HG03025 (cell line): ENCODE measurements at regions not wholly inside any gene's neighbourhood (a gene's known extent, or its start where the extent isn't known, plus 50 kb on each side); places are given as distances from the start of the nearest gene placed in this dataset.
"Not testable (repeated sequence)": the region's sequence is repeated elsewhere in the genome, so short reads cannot be mapped to it uniquely, and the experiment has no call there.

Source experiments
- ATAC-seq: cut with Tn5 transposase; IDR thresholded peaks from one replicate; pipeline ENCODE4 v1.9.1; 2021; ENCODE audit warnings: mild to moderate bottlenecking, moderate library complexity; ENCODE audit not compliant: unreplicated experiment, low FRiP score

DNA sequence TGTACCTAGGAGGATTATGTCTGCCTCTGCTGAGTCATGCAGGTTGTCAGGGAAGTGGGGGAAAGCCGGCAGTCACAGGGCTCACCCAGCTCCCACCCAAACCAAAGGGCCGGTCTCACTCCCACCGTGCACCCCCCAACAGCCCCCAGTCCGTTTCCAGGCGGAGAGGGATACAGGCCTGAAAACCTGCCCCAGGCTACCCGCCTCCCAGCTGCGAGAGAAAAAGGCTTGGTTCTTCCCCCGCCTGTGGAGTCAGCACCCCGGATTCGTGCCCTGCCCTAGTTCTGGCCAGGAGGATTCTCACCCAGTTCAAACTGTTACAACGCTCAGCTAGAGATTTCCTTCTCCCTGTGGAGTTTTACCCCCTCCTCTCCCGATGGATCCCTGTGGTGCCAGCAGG, 323.6 kb upstream of the ZFP42 start:
- not testable (repeated sequence) for ATAC-seq

DNA sequence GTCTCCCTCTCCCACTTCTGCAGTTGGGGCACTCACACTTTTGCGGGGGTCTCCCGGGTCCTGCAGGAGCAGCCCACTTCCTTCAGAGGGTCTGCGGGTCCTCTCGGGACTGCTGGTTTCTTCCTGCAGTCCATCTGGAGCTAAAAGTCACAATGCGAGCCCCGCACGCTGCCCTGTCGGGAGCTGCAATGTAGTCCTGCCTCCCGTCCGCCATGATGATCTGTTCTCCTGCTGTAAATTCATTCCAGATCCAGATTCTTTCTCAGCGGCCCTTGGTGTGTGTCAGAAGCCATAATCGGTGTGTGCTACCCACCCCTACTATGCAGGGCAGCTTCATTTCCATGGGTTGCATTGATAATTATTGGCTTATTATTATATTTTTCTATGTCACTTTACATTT, 323.0 kb upstream of the ZFP42 start:
- not testable (repeated sequence) for ATAC-seq

DNA sequence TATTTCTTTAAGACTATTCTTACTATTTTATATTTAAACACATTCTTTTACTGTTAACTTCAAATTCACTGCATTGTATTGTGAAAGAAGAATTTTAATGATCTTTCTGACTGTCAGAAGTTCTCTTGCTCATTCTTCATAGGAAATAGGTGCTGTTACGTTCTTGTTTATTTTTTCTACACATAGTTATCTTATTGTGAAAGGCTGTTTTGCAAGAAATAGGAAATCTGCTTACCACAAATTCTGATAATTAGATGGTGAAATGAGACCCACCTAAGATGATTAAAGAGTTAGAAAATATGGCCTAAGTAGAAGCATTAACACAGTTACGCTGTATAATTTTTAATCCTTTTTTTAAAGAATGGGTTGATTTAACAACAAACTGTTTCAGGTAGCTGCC, 316.1 kb upstream of the ZFP42 start:
- ATAC-seq, result no peak

- no peak for ATAC-seq
Observed at GRCh38 chr4:187685247-187685646, 310.3 kb upstream of the ZFP42 start.

GRCh38 chr4:187687697-187688096, 307.9 kb upstream of the ZFP42 start:
- ATAC-seq, result no peak

DNA sequence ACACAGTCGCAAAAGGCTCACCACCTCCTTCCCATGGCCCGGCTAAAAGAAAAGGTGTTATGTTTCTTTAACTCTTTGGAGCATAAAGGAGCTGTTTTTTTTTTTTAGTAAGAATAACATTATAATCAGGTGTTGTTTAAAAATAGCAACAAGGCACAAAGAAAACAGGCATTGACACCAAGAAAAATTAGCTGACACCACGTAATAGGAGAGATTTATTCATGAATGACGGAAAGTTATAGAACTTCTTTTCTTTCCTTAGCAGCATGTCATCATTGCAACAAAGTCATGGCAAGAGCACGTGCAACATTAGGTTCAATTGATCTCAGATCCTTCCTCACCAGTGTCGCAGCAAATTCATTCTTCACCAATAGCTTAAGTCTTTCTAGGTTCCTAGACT, 302.9 kb upstream of the ZFP42 start:
- no peak for ATAC-seq

- not testable (repeated sequence) for ATAC-seq
Observed at GRCh38 chr4:187695531-187695930, 300.0 kb upstream of the ZFP42 start.

DNA sequence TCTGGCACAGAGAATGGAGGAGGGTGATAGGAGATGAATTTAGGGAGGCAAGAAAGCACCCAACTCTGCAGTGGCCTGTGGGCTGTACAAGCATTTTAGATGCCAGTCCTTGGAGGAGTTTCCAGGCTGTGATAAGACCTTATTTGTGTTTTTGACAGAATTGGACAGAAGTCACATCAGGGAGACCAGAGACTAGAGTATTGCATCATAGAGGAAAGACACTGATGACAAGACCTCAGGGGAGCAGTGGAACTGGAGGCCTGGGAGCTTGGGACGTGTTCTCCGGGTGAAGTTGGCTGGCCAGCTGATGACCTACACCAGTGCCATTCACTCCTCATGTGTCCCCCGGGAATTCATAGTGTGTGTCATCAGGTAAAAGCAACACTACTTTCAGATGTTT, 284.0 kb upstream of the ZFP42 start:
- no peak for ATAC-seq

DNA sequence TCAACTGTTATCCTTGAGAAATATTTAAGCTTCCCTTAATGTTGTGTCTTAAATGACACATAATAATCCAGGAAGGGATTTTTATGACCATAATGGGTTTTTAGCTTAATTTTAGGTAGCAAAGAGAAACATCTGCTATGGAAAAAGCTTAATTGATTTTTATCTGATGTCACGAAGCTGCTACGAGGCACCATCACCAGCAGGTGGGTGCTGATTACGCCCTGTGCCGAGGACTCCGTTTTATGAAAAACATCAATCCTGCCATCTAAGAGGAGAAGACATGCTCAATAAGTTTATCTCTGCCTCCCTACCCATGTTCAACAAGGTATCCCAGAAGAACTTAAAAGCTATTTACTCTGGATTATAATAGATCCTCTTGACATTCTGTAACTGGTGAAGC, 280.6 kb upstream of the ZFP42 start:
- no peak for ATAC-seq

DNA sequence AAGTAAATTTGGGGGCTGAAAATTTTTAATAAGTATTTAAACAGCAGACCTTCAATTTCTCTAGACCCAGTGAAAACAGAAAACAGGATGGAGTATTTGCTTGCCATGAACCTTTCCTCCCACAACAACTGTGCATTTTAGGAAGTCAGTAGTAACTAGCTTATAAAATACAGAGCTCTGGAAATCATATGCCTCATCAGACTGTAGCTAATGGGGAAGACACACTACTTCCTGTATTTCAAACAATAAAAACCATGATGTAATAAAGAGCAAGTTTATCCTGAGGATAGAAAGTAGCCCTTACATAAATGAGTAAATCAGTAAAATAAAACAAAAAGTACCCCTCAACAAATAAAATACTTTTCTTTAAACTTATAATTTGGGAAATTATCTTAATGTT, 280.1 kb upstream of the ZFP42 start:
- ATAC-seq, result no peak

- ATAC-seq, result no peak
Observed at GRCh38 chr4:187724456-187724855, 271.1 kb upstream of the ZFP42 start.

- no peak for ATAC-seq
Observed at GRCh38 chr4:187726485-187726884, 269.1 kb upstream of the ZFP42 start.

DNA sequence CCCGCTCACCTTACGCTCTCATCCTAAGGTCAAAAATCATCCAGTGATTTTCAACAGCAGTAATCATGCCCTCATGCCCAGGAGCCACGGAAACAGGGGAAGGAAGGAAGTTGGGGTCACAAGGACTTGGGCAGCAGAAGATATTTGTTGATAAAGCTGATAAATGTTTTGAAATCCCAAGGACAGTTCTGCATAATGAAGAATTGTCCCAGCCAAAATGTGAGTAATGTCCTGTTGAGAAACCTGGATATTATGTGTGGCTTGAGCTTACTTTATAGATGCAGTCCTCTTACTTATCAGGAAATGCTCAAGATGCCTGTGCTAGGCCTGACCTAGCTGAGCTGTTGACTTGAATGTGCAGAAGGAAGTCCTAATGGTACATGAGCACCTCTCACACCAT, 263.0 kb upstream of the ZFP42 start:
- ATAC-seq, result no peak

- ATAC-seq, result no peak
Observed at GRCh38 chr4:187739771-187740170, 255.8 kb upstream of the ZFP42 start.

DNA sequence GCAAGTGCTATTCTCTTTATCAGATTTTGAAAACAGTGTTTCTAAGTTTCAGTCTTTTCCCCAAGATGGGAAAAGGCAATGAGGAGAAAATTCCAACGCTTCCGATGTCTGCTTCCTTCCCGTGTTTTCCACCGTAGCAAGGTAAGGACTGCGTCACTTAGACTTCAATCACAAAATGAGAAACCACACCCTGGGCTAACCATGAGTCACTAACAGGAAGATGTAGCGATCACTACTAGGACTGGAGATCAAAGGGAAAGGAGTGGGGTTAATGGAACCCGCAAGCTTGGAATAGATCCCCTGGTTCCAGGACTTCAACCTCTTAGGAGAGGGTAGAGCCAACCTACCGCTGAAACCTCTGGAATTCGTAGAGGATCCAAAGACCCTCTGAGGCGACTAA, 250.7 kb upstream of the ZFP42 start:
- ATAC-seq, result no peak

- not testable (repeated sequence) for ATAC-seq
Observed at GRCh38 chr4:187750652-187751051, 244.9 kb upstream of the ZFP42 start.

GRCh38 chr4:187767158-187767557, 228.4 kb upstream of the ZFP42 start:
- no peak for ATAC-seq

- ATAC-seq, result no peak
Observed at GRCh38 chr4:187767687-187768086, 227.9 kb upstream of the ZFP42 start.

DNA sequence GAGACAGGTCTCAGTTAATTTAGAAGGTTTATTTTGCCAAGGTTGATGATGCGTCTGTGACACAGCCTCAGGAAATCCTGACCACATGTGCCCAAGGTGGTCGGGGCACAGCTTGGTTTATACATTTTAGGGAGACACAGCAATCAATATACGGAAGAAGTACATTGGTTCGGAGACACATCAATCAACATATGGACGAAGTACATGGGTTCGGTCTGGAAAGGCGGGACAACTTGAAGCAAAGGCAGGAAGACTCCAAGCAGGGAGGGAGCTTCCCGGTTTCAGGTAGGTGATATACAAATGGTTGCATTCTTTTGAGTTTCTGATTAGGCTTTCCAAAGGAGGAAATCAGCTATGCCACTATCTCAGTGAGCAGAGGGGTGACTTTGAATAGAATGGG, 225.2 kb upstream of the ZFP42 start:
- no peak for ATAC-seq

DNA sequence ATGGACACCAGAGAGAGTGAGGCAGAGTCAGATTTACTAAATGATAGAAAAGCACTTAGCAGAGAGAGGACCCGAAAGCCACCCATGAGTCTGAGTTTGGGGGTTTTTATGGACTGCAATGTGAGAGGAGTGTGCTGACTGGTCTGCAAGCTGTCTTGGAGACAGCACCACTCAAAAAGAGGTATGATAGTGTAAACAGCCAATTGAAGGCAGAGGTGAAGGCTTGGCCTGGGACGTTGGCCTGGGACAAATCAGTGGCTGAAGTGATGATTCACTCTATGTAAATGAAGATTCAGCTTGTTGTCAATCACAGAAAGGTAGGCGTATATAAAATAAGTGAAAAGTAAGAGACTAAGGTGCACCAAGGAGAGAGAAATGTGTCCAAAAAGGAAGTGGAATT, 217.6 kb upstream of the ZFP42 start:
- ATAC-seq, result no peak

GRCh38 chr4:187780070-187780469, 215.5 kb upstream of the ZFP42 start:
- ATAC-seq, result no peak

GRCh38 chr4:187782286-187782824, 213.2 kb upstream of the ZFP42 start:
- ATAC-seq, result no peak

GRCh38 chr4:187786190-187786589, 209.4 kb upstream of the ZFP42 start:
- no peak for ATAC-seq
